IPS-15b (cell line): ENCODE measurements at regions not wholly inside any gene's neighbourhood (a gene's known extent, or its start where the extent isn't known, plus 50 kb on each side); places are given as distances from the start of the nearest gene placed in this dataset.
"Not testable (repeated sequence)": the region's sequence is repeated elsewhere in the genome, so short reads cannot be mapped to it uniquely, and the experiment has no call there.

Source experiments
- H3K27me3 ChIP-seq: one replicate; pipeline ENCODE4 v1.6.1; 2013; ENCODE audit warnings: low read length; ENCODE audit not compliant: control insufficient read depth, insufficient read depth
- H3K36me3 ChIP-seq: one replicate; pipeline ENCODE4 v1.6.1; 2013; ENCODE audit warnings: low read length; ENCODE audit not compliant: control insufficient read depth, insufficient read depth
- H3K4me1 ChIP-seq: one replicate; pipeline ENCODE4 v1.6.1; 2013; ENCODE audit warnings: mild to moderate bottlenecking, low read length; ENCODE audit not compliant: control insufficient read depth, insufficient read depth
- H3K4me3 ChIP-seq: one replicate; pipeline ENCODE4 v1.5.1; 2013; ENCODE audit warnings: low read depth, low read length
- H3K9ac ChIP-seq: one replicate; pipeline ENCODE4 v1.6.1; 2013; ENCODE audit warnings: low read depth, mild to moderate bottlenecking, low read length
- H3K9me3 ChIP-seq: one replicate; pipeline ENCODE4 v1.6.1; 2013; ENCODE audit warnings: mild to moderate bottlenecking, low read length; ENCODE audit not compliant: control insufficient read depth, insufficient read depth

DNA sequence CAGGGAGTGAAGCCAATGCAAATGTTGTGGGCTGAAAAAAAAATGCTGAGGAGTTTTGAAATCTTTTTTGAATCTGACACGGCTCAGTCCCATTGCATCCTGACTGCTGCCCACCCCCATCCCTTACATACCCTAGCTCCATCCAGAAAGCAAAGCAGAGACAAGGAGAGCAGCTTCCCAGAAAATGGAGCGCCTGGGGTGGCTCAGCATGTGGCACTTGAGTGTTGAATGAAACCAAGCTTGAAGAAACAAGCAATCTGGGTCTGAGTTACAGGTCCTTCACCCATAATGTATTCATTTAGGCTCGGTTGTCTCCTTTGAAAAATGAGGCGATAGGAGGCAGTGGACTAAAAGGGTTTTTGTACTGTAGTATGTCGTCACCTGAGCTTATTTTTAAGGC, 244.2 kb upstream of the ACVR2A start:
- H3K36me3 ChIP-seq: no peaks in the 10 kb centered on the region
- H3K9me3 ChIP-seq: no peaks in the 10 kb centered on the region
- H3K4me3 ChIP-seq: no peak overlapping the region

DNA sequence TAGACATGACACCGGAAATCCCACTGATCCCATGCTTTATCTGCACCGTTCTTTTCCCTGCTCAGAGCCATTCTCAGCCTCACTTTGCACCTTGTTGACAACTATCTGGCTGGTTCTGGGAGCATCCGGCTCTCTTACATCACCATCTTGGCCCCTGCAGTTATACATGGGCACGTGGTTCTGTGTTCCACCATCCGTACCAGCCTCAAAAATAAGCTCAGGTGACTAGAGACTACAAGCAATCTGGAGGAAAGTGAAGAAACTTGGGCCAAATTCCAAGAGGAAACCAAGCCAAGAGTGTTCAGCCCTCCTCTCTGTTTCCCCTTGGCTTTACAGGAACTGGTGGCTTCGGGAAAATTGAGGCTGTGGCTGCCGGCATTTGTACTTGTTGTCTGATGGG, 244.6 kb upstream of the ACVR2A start:
- Histone ChIP-seq H3K9ac (no peak overlapping the region), H3K9me3 (no peaks in the 10 kb centered on the region), H3K4me3 (no peak overlapping the region), H3K27me3 (no peaks in the 10 kb centered on the region), H3K36me3 (no peaks in the 10 kb centered on the region), H3K4me1 (peaks cover 9% of the 10 kb centered on the region)

More for the DNA sequence above, 244.2 kb upstream of the ACVR2A start:
- peaks cover 6% of the 10 kb centered on the region for H3K4me1 ChIP-seq
- no peak overlapping the region for H3K9ac ChIP-seq
- H3K27me3 ChIP-seq: no peaks in the 10 kb centered on the region

DNA sequence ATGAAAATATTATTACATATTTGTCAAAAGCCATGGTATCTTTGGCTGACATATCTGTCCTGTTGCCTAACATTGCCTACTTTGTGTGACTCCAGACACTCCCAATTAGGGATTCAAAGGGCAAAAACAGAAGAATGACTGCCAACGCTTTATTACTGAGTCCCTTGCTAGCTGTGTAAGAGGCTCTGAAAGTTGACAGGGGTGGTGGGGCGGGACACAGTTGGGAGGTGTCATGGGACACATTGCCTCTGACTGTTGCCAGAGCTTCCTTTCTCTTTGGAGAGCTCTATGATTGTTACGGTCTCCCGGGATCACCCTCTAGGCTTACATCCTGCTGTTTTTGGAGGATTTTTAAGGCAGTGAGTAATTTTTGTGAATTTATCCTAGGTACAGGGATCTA, 249.6 kb upstream of the ACVR2A start:
- Histone ChIP-seq H3K27me3 (no peaks in the 10 kb centered on the region), H3K9ac (peak overlapping the region; percentile 18), H3K9me3 (no peaks in the 10 kb centered on the region), H3K36me3 (no peaks in the 10 kb centered on the region), H3K4me3 (no peak overlapping the region), H3K4me1 (peaks cover 3% of the 10 kb centered on the region)

DNA sequence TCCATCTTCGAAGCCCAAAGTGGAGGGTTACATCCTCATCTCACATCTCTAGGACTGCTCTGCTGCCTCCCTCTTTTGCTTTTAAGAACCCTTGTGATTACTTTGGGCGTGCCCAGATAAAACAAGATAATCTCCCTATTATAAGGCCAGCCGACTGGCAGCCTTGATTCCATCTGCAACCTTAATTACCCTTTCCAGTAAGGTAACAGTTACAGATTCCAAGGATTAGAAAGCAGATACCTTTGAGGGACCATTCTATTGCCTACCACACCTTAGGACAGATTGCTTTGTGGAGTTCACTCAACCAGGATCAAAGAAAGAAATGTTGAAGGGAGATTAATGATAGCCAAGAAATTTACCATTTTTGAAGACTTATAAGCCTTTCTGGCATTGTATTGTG, 250.8 kb upstream of the ACVR2A start:
- H3K9me3 ChIP-seq: no peaks in the 10 kb centered on the region
- H3K27me3 ChIP-seq: no peaks in the 10 kb centered on the region
- H3K4me1 ChIP-seq: peaks cover 3% of the 10 kb centered on the region
- H3K4me3 ChIP-seq: no peak overlapping the region
- H3K9ac ChIP-seq: no peak overlapping the region
- H3K36me3 ChIP-seq: no peaks in the 10 kb centered on the region

DNA sequence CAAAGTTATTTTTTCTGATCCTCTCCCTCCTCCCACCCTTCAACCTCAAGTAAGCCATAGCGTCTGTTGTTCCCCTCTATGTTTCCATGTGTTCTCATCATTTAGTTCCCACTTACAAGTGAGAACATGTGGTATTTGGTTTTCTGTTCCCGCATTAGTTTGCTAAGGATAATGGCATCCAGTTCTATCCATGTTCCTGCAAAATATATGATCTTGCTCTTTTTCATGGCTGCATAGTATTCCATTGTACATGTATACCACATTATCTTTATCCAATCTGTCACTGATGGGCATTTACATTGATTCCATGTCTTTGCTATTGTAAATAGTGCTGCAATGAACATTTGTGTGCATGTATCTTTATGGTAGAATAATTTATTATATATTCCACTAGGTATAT, 252.0 kb upstream of the ACVR2A start:
- H3K9ac ChIP-seq, H3K36me3 ChIP-seq, H3K4me3 ChIP-seq, H3K27me3 ChIP-seq, H3K9me3 ChIP-seq, H3K4me1 ChIP-seq: not testable (repeated sequence)

DNA sequence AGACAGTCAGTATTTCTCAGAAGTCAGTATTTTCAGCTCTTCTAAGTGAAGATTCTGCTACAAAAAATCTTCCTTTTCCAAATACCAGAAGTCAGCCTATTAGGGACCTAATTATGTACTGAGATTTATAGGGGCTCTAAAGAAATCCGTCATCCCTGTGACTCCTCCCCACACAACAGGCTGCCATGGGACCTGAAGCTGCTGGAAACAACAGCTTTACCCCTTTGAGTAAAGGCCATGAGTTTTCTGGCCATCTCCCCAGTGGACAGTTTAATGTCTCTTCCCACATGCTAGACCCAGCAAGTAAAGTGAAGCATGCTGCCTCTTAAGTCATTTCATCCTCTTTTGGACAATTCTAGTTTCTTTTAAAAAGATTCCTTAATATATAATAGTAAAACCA, 255.7 kb upstream of the ACVR2A start:
- Histone ChIP-seq H3K9ac (no peak overlapping the region), H3K4me1 (no peaks in the 10 kb centered on the region), H3K36me3 (no peaks in the 10 kb centered on the region), H3K27me3 (no peaks in the 10 kb centered on the region), H3K4me3 (no peak overlapping the region), H3K9me3 (no peaks in the 10 kb centered on the region)

DNA sequence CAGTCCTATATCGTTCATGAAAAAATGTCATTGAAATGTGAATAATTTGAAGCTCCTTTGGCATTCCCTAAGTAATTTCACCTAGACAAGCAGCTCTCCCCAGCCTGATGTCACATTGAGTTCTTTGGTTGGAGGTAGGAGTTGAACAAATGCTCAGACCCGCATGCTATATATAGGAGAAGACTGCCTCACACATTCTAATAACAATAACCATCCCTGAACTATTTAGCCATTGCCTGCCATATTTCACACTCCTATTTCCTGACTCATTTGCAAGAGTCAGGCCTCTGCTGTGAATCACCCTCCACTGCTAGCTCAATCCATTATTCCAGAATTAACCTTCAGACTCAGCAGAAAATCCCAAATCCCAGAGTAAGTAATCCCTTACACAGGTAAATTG, 256.6 kb upstream of the ACVR2A start:
- no peak overlapping the region for H3K4me3 ChIP-seq
- H3K9ac ChIP-seq: no peak overlapping the region
- no peaks in the 10 kb centered on the region for H3K9me3 ChIP-seq
- no peaks in the 10 kb centered on the region for H3K4me1 ChIP-seq
- H3K36me3 ChIP-seq: no peaks in the 10 kb centered on the region
- no peaks in the 10 kb centered on the region for H3K27me3 ChIP-seq

DNA sequence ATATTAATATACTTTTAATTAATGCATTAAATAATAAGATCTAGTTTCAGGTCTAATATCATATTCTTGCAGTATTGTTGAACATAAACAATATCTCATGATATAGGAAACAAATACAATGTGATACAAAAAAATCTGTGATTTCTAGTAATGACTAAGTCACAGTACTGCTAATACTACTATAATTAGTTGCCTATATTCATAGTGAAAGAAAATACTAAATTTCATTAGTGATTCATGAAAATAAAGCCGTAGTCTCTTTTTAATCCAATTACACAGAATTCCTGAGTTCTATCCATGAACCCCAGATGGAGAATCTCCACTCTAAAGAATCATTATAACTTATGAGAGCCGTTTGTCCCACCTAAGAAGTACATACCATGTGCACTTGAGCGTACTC, 266.3 kb upstream of the ACVR2A start:
- Histone ChIP-seq H3K9ac (no peak overlapping the region), H3K4me3 (no peak overlapping the region), H3K27me3 (no peaks in the 10 kb centered on the region), H3K4me1 (no peaks in the 10 kb centered on the region), H3K9me3 (no peaks in the 10 kb centered on the region), H3K36me3 (no peaks in the 10 kb centered on the region)

DNA sequence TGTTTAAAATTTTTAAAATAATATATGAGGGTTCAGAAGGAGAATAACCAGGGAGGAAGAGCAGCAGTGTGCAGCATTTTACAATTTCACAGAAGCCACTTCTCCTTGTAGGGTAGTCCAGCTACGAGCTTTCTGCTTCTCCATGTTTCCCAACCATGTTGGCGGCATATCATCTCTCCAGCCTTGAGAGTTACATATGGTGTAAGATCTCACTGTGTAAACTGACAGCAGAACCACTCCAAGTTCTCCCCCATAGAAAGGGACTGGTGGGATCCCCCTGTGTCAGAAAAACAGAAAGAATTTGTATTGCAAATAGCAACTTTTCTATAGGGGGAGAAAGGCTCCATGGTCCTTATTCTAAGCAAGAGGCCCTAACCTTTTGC, 266.8 kb upstream of the ACVR2A start:
- no peaks in the 10 kb centered on the region for H3K4me1 ChIP-seq
- H3K9me3 ChIP-seq: no peaks in the 10 kb centered on the region
- H3K9ac ChIP-seq: no peak overlapping the region
- H3K4me3 ChIP-seq: no peak overlapping the region
- H3K36me3 ChIP-seq: no peaks in the 10 kb centered on the region
- H3K27me3 ChIP-seq: no peaks in the 10 kb centered on the region

DNA sequence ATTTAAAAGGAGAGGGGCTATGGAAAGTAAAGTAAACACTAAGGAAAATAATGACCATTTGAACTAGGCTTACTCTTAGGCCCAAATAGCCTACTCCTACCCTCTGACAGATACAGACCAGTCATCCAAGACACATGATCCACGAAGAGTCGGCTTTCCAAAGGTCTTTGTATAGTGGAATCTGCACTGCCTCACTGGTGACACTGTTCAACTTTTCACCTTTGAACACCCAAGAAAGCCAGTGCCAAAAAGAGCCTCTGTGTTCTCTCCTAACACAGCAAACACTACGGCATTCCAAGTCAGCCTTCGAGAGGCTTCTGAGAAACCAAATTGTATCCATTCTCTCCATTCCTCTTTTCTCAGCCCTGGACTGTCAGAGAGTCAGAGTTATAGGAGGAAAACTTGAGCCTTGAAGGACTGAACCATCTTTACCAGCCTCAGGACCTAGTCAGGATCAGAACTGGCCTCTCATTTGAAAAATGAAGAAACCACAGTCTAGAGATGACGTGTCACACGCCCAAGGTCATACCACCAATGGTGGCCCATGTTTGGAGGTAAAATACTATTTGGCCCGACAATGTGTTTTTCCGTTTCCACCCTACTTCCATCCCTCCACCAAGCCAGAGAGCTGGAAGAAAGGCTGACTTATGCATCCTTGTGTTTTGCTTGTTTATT, 267.4 kb upstream of the ACVR2A start:
- Histone ChIP-seq H3K9ac (no peak overlapping the region), H3K36me3 (no peaks in the 10 kb centered on the region), H3K9me3 (no peaks in the 10 kb centered on the region), H3K4me3 (no peak overlapping the region), H3K27me3 (no peaks in the 10 kb centered on the region), H3K4me1 (no peaks in the 10 kb centered on the region)

DNA sequence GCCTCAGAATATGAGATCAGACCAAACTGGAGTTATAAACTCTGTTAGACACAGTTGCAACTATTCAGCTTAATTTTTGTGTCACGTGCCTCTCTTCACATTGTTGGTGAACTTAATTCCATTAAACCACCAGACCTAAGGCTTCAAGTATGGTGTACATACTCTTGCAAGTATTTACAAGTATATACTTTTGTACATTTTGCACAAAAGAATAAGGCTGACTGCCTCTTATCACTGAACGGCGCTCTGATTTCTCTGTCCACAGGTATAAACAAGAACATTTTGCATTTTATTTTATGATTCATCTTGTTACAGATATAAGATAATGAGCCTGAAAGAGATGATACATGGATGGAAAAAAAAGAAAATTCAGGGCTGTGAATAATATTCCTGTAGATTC, 269.7 kb upstream of the ACVR2A start:
- Histone ChIP-seq H3K36me3 (no peaks in the 10 kb centered on the region), H3K4me3 (no peak overlapping the region), H3K9ac (no peak overlapping the region), H3K9me3 (no peaks in the 10 kb centered on the region), H3K27me3 (no peaks in the 10 kb centered on the region), H3K4me1 (no peaks in the 10 kb centered on the region)

DNA sequence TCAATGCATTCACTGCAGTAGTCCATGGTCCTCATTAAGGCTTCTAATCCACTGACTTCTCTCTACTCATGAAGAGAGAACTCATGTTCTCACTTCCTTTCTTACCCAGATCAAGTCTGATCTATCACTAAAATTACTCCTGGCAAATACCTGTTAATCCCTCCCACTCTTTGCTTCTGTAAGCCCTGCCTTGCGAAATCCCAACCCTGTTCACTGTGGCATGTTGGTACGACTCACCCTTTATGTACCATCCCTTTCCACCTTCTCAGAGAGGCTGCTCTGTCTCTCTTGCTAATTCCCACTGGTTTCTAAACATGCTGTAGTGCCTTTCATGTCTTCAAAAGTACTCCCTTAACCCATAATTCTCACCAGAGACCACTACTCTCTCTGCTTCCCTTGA, 272.2 kb upstream of the ACVR2A start:
- Histone ChIP-seq H3K27me3 (no peaks in the 10 kb centered on the region), H3K4me3 (no peak overlapping the region), H3K4me1 (no peaks in the 10 kb centered on the region), H3K9ac (no peak overlapping the region), H3K9me3 (no peaks in the 10 kb centered on the region), H3K36me3 (no peaks in the 10 kb centered on the region)
